Suprapubic skin (tissue), 4 donors: ENCODE measurements at regions not wholly inside any gene's neighbourhood (a gene's known extent, or its start where the extent isn't known, plus 50 kb on each side); places are given as distances from the start of the nearest gene placed in this dataset.

ENCODE experiments used
- DNase-seq, 2 donors: peaks; one replicate each; pipeline ENCODE4 v3.0.0-alpha.2; 2019; ENCODE audit warnings: low spot score in 2 of 2
- H3K27ac ChIP-seq: fragments of 200-600 bp; sonication (generic); one replicate; pipeline ENCODE4 v1.5.1; 2019
- H3K27me3 ChIP-seq: fragments of 200-600 bp; sonication (generic); one replicate; pipeline ENCODE4 v1.5.1; 2019
- H3K36me3 ChIP-seq: fragments of 200-600 bp; sonication (generic); one replicate; pipeline ENCODE4 v1.5.1; 2019
- H3K4me1 ChIP-seq: fragments of 200-600 bp; sonication (generic); one replicate; pipeline ENCODE4 v1.5.1; 2019
- H3K4me3 ChIP-seq: fragments of 200-600 bp; sonication (generic); one replicate; pipeline ENCODE4 v1.5.1; 2019; ENCODE audit warnings: mild to moderate bottlenecking
- H3K9me3 ChIP-seq: fragments of 200-600 bp; sonication (generic); one replicate; pipeline ENCODE4 v1.5.1; 2019
- CTCF ChIP-seq, 2 donors: fragments of 200-600 bp in 1 of 2; fragments of 450-650 bp in 1 of 2; sonication (generic) in 1 of 2; IDR thresholded peaks; one replicate each; pipeline ENCODE4 v1.5.1; 2016 to 2019; ENCODE audit warnings: antibody characterized with exemption in 2 of 2, mild to moderate bottlenecking in 1 of 2, moderate library complexity in 1 of 2
- EP300 ChIP-seq: sonication (generic); formaldehyde crosslinking; IDR thresholded peaks from one replicate; pipeline ENCODE4 v1.6.1; 2017; ENCODE audit warnings: antibody characterized with exemption
- POLR2A ChIP-seq, 2 donors: fragments of 450-650 bp; IDR thresholded peaks; one replicate each; pipeline ENCODE4 v1.6.1; 2017; ENCODE audit warnings: antibody characterized with exemption in 2 of 2, mild to moderate bottlenecking in 2 of 2, moderate library complexity in 2 of 2
- POLR2AphosphoS5 ChIP-seq, 3 donors: sonication (generic); formaldehyde crosslinking; IDR thresholded peaks; one replicate each; pipeline ENCODE4 v1.6.1; 2017; ENCODE audit warnings: antibody characterized with exemption in 3 of 3
- WGBS: methylation state at CpG from one replicate; pipeline ENCODE4 v1.1.5; 2018; 5-methylcytosine and 5-hydroxymethylcytosine counted together

GRCh38 chr5:2936413-2936812 lies 184.9 kb upstream of the IRX2 start:
- no peak for DNase-seq
- Histone ChIP-seq H3K27me3 (no peaks in the 10 kb centered on the region), H3K27ac (no peak overlapping the region), H3K4me1 (no peaks in the 10 kb centered on the region), H3K4me3 (no peak overlapping the region), H3K9me3 (peaks cover 3% of the 10 kb centered on the region), H3K36me3 (no peaks in the 10 kb centered on the region)
- TF ChIP-seq EP300 (no peak), POLR2AphosphoS5 (IDR thresholded peaks at IDR 0.05) (no peak), POLR2A (IDR thresholded peaks at IDR 0.05) (no peak), CTCF (IDR thresholded peaks at IDR 0.05) (no peak)
- 88% methylated on average over 4 of the region's 4 CpGs for WGBS

GRCh38 chr5:2929779-2930178 lies 178.3 kb upstream of the IRX2 start:
- Histone ChIP-seq H3K27ac (no peak overlapping the region), H3K4me3 (no peak overlapping the region), H3K36me3 (no peaks in the 10 kb centered on the region), H3K27me3 (no peaks in the 10 kb centered on the region), H3K9me3 (no peaks in the 10 kb centered on the region), H3K4me1 (no peaks in the 10 kb centered on the region)
- no peak for DNase-seq
- WGBS: 87% methylated on average over 8 of the region's 10 CpGs
- TF ChIP-seq POLR2AphosphoS5 (IDR thresholded peaks at IDR 0.05): no peak
- no peak for TF ChIP-seq CTCF (IDR thresholded peaks at IDR 0.05)
- TF ChIP-seq POLR2A (IDR thresholded peaks at IDR 0.05): no peak
- TF ChIP-seq EP300: no peak

GRCh38 chr5:2921651-2922050 lies 170.2 kb upstream of the IRX2 start:
- H3K36me3 ChIP-seq: no peaks in the 10 kb centered on the region
- no peak overlapping the region for H3K27ac ChIP-seq
- no peak for DNase-seq
- H3K27me3 ChIP-seq: peaks cover 12% of the 10 kb centered on the region
- H3K4me1 ChIP-seq: no peaks in the 10 kb centered on the region
- H3K4me3 ChIP-seq: no peak overlapping the region
- WGBS: 86% methylated on average over 4 of the region's 9 CpGs
- TF ChIP-seq EP300 (no peak), CTCF (IDR thresholded peaks at IDR 0.05) (no peak)
- no peaks in the 10 kb centered on the region for H3K9me3 ChIP-seq

GRCh38 chr5:2921176-2921575 lies 169.7 kb upstream of the IRX2 start:
- Histone ChIP-seq H3K4me1 (no peaks in the 10 kb centered on the region), H3K36me3 (no peaks in the 10 kb centered on the region), H3K4me3 (no peak overlapping the region), H3K27me3 (peaks cover 12% of the 10 kb centered on the region), H3K9me3 (no peaks in the 10 kb centered on the region), H3K27ac (no peak overlapping the region)
- WGBS: 80% methylated on average over 1 of the region's 5 CpGs
- DNase-seq: no peak
- TF ChIP-seq CTCF (IDR thresholded peaks at IDR 0.05): no peak

GRCh38 chr5:2920312-2920711 lies 168.8 kb upstream of the IRX2 start:
- peaks cover 12% of the 10 kb centered on the region for H3K27me3 ChIP-seq
- H3K27ac ChIP-seq: no peak overlapping the region
- H3K36me3 ChIP-seq: no peaks in the 10 kb centered on the region
- H3K4me1 ChIP-seq: no peaks in the 10 kb centered on the region
- 96% methylated on average over 4 of the region's 5 CpGs for WGBS
- H3K4me3 ChIP-seq: no peak overlapping the region
- H3K9me3 ChIP-seq: no peaks in the 10 kb centered on the region
- no peak for DNase-seq
- TF ChIP-seq CTCF (IDR thresholded peaks at IDR 0.05) (no peak), POLR2A (IDR thresholded peaks at IDR 0.05) (no peak), POLR2AphosphoS5 (IDR thresholded peaks at IDR 0.05) (no peak), EP300 (no peak)
